BE2C (cell line): ENCODE measurements at regions not wholly inside any gene's neighbourhood (a gene's known extent, or its start where the extent isn't known, plus 50 kb on each side); places are given as distances from the start of the nearest gene placed in this dataset.

Source experiments
- DNase-seq: peaks from one replicate; pipeline ENCODE4 v3.0.0-alpha.2; 2020
- H3K27me3 ChIP-seq: fragments of 250-450 bp; sonication (Bioruptor Pico); 2 replicates; pipeline ENCODE4 v1.5.1; 2020; ENCODE audit warnings: mild to moderate bottlenecking
- H3K36me3 ChIP-seq: fragments of 250-450 bp; sonication (Bioruptor Pico); 2 replicates; pipeline ENCODE4 v1.5.1; 2020; ENCODE audit warnings: mild to moderate bottlenecking
- H3K4me1 ChIP-seq: fragments of 250-450 bp; sonication (Bioruptor Pico); 2 replicates; pipeline ENCODE4 v1.5.1; 2020
- H3K4me3 ChIP-seq: 2 replicates; pipeline ENCODE4 v1.5.1; 2011; ENCODE audit warnings: low read depth, low read length
- H3K9me3 ChIP-seq: fragments of 250-450 bp; sonication (Bioruptor Pico); 2 replicates; pipeline ENCODE4 v1.5.1; 2020
- CTCF ChIP-seq: IDR thresholded peaks from 2 replicates; pipeline ENCODE4 v1.5.1; 2012; ENCODE audit warnings: mild to moderate bottlenecking, low read depth, low read length

DNA sequence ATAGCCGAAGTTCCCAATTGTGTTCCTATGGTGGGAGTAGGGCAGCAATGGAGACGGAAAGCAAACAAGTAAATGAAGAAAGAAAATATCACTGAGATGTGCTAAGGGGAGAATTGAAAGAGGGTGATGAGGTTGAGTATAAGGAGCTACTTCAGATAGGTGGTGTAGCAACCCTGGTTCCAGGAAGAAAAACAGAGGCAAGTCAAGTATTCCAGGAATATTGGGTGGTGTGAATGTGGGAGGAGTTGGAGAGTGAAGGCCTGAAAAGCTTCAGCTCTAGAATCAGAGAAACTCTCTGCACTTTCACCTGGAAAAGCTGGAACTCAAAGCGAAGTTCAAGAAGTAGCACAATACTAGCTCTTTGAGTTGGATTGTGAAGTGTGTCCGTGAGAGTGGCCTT, 342.1 kb downstream of the TLE4 start:
- Histone ChIP-seq H3K4me3 (no peak overlapping the region), H3K4me1 (no peaks in the 10 kb centered on the region)
- no peak for TF ChIP-seq CTCF

DNA sequence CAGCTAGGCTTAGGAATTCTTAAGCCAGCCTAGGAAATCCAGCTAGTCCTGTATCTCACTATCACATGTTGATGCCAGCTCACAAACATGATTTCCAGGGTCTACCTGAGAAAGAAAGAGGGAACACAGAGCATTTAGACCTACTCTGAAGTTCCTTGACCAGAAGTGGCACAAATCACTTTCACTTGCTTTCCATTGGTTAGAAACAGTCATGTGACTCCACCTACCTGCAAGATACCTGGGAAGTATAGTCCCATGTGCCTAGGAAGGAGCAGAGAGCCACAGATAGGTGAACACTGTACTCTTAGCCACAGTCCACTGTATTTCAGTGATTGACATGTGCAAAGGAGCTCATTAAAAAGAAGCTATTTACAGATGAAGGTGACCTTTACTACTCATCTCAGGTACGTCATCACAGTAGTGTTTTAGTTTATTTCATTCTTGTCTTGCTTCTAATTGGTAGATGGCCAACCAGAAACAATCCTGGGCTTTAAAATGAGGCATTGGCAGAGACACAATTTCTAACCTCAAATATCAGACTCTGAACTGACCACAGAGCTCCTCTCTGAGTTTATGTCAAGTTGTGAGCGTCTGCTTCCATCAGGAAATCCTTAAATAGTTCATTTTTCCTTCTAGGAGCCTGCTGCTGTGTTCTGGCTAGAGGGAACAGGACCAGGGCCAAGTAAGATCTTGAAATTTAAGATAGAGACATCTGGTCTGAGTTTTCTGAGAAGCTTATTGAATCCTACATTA, 340.7 kb downstream of the TLE4 start:
- Histone ChIP-seq H3K4me3 (no peak overlapping the region), H3K4me1 (no peaks in the 10 kb centered on the region), H3K9me3 (no peaks in the 10 kb centered on the region), H3K36me3 (no peaks in the 10 kb centered on the region), H3K27me3 (no peaks in the 10 kb centered on the region)
- no peak for DNase-seq
- TF ChIP-seq CTCF, result no peak

More for the DNA sequence above, 342.1 kb downstream of the TLE4 start:
- H3K27me3 ChIP-seq, result no peaks in the 10 kb centered on the region
- H3K36me3 ChIP-seq, result no peaks in the 10 kb centered on the region
- DNase-seq, result no peak
- no peaks in the 10 kb centered on the region for H3K9me3 ChIP-seq

DNA sequence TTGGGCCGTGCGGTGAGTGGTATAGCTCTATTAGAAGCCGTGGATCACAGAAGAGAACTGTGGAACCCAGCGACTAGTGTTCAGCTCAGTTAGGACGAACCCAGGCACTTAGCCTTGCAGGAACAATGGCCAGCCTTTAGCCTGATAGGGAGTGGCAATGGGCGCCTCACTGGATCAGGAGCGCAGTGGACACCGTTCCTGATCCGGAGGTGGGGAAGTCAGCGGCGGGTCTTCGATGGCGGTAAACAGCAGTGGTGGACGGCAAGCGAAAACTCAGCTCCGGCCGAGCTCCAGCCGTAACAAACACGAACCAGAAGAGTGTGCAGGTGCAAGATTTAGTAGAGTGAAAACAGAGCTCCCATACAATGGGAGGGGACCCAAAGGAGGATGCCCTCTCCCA, 340.0 kb downstream of the TLE4 start:
- no peaks in the 10 kb centered on the region for H3K36me3 ChIP-seq
- no peaks in the 10 kb centered on the region for H3K9me3 ChIP-seq
- DNase-seq, result no peak
- no peak overlapping the region for H3K4me3 ChIP-seq
- no peak for TF ChIP-seq CTCF
- H3K27me3 ChIP-seq, result no peaks in the 10 kb centered on the region
- no peaks in the 10 kb centered on the region for H3K4me1 ChIP-seq

GRCh38 chr9:79902825-79903600, 331.2 kb downstream of the TLE4 start:
- no peaks in the 10 kb centered on the region for H3K36me3 ChIP-seq

DNA sequence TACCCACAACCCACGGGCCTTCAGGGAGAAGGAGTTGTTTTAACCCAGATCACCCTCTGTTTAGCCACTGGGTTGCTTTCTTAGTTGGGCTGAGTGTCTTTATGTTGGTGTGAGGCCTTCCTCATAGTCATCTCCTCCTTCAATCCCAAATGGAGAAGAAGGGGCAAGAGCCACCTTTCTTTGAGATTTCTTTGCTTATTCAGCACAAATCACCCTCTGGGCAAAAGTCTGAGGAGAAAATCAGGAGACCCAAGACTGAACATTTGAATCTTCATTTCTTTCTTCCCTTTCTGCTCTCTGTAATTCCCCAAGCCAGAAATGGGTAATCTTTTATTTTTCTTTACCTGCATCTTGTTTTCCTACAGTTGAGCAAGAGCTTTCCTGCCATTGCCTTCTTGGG, 329.0 kb downstream of the TLE4 start:
- no peaks in the 10 kb centered on the region for H3K27me3 ChIP-seq
- no peaks in the 10 kb centered on the region for H3K9me3 ChIP-seq
- no peak for DNase-seq
- no peak overlapping the region for H3K4me3 ChIP-seq
- H3K36me3 ChIP-seq, result no peaks in the 10 kb centered on the region
- TF ChIP-seq CTCF, result no peak
- H3K4me1 ChIP-seq, result no peaks in the 10 kb centered on the region; the same call in 1 of the 2 replicates

More at GRCh38 chr9:79902825-79903600, 331.2 kb downstream of the TLE4 start:
- DNase-seq, result no peak
- no peak for TF ChIP-seq CTCF
- no peaks in the 10 kb centered on the region for H3K9me3 ChIP-seq
- H3K4me3 ChIP-seq, result no peak overlapping the region
- H3K4me1 ChIP-seq, result no peaks in the 10 kb centered on the region; the same call in 1 of the 2 replicates
- H3K27me3 ChIP-seq, result no peaks in the 10 kb centered on the region
